Stomach (tissue), 4 donors: ENCODE measurements at regions not wholly inside any gene's neighbourhood (a gene's known extent, or its start where the extent isn't known, plus 50 kb on each side); places are given as distances from the start of the nearest gene placed in this dataset.

Source experiments
- POLR2AphosphoS5 ChIP-seq, 3 donors: sonication (generic); formaldehyde crosslinking; IDR thresholded peaks; one replicate each; pipeline ENCODE4 v1.6.1; 2016; ENCODE audit warnings: antibody characterized with exemption in 3 of 3
- TF ChIP-seq, protein P1 (sequence below), 7 experiments: fragments of 450-650 bp in 4 of 7; fragments of 200-600 bp in 3 of 7; sonication (generic) in 3 of 7; IDR thresholded peaks; one replicate each; pipeline ENCODE4 v1.5.1; 2016 to 2019; ENCODE audit warnings: antibody characterized with exemption in 7 of 7, control low read depth in 2 of 7, mild to moderate bottlenecking in 1 of 7

DNA sequence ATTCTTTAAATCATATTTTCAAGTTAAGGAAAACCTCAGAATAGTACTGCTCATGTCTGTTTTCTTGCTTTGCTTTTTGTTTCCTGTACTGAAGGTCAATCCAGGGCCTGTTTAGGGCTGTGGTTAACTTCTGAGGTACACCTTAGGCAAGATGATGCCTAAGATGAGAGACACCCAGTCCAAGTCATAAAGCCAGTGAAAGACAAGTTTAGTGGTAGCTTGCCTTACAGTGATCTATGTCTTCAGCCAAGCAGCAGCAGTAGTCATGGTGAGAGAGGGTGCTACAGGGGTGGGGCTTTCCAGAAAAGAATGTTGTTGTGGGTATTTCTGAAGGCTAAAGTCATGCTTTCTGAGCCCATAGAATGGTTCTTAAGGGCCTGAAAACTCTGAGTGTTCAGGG is 173.7 kb downstream of the VSIG4 start:
- TF ChIP-seq, protein P1, sequence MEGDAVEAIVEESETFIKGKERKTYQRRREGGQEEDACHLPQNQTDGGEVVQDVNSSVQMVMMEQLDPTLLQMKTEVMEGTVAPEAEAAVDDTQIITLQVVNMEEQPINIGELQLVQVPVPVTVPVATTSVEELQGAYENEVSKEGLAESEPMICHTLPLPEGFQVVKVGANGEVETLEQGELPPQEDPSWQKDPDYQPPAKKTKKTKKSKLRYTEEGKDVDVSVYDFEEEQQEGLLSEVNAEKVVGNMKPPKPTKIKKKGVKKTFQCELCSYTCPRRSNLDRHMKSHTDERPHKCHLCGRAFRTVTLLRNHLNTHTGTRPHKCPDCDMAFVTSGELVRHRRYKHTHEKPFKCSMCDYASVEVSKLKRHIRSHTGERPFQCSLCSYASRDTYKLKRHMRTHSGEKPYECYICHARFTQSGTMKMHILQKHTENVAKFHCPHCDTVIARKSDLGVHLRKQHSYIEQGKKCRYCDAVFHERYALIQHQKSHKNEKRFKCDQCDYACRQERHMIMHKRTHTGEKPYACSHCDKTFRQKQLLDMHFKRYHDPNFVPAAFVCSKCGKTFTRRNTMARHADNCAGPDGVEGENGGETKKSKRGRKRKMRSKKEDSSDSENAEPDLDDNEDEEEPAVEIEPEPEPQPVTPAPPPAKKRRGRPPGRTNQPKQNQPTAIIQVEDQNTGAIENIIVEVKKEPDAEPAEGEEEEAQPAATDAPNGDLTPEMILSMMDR (IDR thresholded peaks at IDR 0.05), result no peak
- TF ChIP-seq POLR2AphosphoS5 (IDR thresholded peaks at IDR 0.05), result no peak
